Amniotic epithelial cell (primary cell): ENCODE measurements at regions not wholly inside any gene's neighbourhood (a gene's known extent, or its start where the extent isn't known, plus 50 kb on each side); places are given as distances from the start of the nearest gene placed in this dataset.

Experiments
- DNase-seq: peaks from one replicate; pipeline ENCODE4 v3.0.0-alpha.2; 2010; ENCODE audit warnings: low read depth

DNA sequence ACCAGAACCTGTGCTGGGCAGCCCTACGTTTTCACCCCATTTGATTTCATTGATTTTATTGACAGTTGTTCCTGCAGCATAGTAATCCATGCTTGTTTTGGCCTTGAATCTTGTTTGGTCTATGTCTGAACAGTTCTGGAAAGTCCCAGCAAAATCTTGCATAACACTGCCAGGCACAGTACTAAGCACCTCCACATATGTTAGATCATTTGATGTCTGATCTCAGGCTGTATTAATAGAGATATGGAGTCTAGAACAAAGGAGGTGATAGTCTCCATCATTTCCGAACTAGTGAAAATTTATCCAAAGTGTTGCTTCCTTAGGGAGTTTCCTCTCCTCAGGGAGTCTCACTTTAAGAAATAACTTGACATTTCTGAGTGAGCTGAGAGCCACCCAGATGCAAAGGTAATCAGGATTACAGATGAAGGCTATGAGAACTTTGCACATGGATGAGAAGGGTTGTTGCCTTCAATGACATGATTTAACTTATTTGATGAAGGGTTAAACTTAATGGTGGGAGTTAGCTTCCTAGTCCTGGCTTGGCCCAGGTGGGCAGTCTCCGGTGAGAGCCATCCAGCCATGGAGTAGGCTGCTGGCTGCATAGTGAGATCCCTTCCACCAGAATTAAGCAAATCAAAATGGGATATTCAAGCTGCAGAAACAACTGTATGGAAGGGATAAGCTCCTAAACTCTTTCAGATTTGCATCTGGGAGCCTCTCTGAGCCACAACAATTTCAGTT is 173.8 kb upstream of the MVB12B start:
- DNase-seq, result no peak

DNA sequence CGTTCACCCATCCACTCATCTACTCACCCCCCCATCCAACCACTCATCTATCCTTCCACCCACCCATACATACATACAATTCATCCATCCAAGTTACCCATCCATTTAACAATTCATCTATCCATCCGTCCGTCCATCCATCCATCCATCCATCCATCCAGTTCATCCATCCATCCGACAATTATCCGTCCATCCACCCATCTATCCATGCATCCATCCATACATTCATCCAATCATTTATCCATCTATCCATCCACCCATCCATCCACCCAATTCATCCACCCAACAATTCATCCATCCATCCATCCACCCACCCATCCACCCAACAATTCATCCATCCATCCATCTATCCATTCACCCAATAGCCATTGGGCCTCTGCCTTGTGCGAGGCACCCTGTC is 173.2 kb upstream of the MVB12B start:
- no peak for DNase-seq

DNA sequence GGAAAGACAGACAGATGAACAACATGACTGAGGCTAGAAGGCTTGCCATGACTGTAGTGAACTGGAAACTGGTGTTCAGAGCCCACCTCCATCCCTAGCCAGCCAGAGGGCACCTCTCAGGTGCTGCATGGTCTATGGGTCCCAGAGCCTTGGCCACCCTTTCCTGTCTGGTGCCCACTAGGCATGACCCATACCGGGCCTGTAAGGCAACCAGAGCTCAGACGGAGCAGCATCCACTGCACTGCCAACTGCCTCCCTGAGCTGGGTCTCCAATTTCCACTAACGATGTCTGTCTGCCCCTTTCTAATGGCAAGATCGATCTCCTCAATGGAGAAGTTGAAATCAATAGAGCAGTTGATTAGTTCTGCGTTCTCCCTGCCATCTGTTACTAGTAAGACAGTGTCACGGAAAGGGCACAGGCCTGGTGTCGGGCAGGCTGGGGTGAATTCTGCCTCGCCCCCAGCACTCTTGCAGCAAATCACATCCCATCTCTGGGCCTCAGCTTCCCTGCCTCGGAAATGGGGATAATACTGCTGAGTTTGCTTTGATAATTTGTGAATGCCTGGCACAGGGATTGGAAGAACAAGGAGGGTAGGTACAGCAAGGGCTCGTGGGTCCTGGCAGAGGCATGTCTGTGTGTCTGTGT is 172.3 kb upstream of the MVB12B start:
- DNase-seq, result no peak

DNA sequence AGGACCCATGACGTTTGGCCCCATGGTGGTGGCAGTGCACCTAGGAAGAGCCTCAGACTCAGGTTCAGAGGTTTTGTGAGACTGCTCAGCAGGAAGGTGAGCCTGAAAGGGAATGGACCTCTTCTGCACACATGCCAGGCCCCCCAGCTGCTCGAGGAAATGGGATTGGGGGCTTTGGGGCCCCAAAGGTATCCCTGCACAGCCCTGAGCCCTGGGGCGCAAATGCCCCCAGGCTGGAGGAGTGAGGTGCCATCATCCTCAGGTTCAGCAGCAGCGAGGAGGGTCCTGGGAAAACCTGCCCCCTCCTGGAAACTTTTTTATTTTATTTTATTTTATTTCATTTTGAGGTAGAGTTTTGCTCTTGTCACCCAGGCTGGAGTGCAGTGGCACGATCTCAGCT is 171.8 kb upstream of the MVB12B start:
- no peak for DNase-seq

DNA sequence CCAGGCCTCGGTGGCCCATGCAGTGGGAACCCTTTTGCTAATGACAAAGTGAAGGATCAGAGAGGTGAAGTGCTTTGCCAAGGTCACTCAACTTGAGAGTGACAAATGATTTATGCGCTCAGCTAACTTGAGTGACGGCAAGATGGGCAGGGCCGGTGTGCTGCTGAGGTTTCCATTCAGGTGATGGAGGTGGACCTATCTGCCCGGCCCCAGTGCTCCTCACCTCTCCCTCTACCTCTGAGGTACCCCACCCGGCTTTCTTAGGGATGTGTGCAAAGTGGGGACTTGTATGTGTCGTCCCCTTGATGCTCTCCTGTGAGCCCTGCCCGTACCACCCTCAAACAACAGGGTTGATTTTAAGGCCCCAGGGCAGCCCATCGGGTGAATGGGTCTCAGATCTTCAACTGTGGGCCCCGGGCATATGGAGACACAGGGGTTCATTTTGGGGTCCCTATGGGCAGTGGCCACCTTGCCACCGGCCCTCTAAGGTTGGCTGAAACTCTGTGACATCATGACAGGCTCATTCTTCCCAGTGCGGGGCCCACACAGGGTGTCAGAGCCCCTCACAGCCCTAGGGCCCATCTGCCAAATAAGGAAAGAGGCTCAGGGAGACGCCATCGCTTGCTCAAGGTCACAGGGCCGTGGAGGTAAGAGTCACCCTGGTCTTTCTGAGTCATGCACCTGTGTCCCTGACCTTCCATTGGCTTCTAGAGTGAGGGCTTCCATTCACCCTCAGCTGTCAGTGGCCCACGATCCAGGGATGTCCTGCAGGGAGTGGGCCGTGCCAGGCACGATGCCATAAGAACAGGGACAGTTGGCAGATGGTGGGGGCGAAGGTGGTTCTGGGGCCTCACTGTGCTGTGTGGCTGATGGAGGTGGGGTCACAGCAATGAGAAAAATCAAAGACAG is 170.6 kb upstream of the MVB12B start:
- DNase-seq, result no peak

DNA sequence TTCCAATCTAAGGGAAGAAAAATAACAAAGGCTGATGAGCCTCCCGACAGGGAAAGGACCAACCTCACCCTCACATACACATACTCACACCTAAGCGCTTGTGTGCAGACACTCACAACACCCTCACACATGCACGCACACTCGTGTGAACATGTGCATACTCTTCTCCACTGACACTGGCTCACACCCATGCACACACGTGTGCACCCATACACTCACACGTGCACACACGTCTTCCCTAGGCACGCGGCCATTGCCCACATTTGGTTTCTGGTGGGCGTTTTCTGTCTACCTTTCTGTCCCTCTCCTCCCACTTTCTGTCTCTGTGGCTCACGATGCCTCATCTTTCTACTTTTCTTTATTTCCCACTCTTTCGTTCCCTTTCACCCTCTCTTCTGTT is 169.7 kb upstream of the MVB12B start:
- no peak for DNase-seq

DNA sequence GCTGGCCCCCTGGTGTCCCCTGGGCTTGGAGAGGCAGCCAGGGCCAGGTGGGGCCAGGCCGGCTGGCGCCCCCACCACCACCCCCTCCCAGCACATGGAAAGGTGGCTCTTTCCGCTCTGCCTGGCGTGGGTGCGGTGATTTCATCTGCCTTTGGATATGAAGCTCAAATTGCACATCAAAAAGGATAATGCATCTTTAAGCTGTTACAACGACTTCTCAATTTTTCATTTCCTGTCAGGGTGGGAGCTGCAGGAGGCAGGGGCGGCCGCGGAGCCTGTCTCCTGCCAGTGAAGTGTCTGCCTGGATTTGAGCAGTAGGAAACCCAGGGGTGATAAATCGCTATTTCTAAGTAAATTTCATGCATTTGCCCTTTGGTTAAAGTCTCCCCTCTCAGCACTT is 169.2 kb upstream of the MVB12B start:
- no peak for DNase-seq

DNA sequence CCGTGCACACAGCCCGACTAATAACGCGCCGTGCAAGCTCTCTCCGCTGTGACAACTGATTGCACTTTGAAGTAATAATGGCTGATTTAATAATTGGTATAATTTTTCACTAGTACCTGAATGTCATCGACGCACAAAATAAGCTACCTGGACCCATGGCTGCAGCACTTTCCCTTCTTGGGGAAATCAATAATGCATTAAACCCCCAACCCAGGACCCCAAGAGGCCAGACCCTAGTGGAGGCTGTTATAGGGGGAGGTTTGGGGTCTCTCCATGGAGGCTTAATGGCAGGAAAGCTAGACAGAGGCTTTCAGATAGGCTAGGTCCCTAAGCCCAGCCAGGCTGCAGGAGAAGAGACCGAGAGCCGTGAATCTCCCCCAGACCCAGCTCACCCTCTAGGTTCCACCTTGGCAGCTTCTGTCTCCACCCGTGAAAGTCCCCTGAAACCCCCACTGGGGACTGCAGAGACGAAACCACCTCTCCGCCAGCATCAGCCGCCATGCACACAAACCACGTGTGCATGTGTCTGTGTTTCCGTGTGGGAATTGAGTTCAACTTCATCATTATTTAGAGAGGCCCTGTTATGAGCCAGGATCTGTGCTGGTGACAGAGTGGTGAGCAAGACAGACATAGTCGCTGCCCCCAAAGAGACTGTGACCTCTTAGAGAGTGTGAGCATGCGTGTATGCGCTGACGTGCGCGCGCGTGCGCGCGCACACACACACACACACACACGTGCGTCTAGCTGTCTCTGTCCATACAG is 168.6 kb upstream of the MVB12B start:
- DNase-seq, result no peak

DNA sequence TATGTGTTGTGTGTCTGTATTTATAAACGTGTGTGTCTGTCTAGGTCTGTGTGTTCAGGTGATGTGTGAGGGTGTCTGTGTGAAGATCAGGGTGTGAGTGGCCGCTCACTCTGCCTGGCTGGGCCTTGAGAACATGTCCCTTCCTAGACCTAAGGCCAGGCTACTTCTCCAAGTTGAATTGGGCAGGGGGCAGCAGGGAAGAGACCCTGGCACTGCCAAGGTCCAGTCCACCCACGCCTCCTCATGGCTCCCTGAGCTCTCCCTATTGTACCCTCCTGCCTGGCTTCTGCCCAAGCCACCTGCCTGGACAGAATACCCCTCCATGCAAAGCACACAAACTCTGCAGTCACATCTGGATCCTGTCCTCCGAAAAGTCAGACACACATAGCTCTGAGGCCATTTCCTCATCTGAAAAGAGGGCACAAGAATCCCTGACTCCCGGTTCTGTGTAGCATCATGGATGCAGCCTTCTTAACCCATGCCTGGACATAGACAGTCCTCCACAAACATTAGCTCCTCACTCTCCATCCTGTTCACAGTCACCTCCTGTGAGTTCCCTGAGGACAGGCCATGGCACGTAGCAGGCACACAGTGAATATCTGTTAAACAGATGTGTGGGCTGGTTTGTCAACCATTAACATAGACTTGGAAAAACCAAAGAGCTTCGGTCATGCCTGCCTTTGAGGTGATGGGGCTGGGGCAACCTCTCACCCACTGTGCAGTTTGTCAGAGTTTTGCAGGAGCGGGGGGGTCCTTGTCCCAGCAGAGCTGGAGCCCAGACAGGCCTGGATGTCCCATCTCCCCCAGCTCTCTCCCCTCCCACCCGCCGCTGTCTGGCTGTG is 167.8 kb upstream of the MVB12B start:
- no peak for DNase-seq

DNA sequence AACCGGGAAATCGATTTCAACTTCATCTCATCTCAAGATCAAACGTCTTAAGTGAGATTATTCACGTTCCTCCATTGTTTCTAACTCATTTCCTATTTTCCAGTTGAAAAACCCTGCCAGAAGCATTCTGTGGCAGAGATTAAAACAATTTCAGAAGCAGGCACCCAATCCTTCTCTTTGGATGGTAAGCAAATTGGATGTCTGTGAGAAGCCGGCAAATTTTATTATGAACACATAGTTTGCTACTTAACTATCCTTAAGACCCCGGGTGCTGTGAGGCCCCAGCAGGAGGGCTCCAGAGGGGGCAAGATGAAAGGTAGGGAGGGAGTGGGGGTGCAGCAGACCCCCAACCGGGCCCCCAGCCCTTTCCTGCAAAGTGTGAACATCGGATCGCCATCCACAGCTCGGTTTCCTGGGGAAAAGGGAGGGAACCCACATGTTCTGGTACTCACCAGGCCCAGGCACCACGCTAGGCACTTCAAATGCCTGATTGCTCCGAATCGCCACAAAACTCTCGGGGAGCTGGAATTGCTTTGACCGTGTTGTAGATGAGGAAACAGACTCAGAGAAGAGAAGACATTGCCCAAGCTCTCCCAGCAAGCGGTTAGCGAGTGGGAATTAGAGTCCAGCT is 167.1 kb upstream of the MVB12B start:
- no peak for DNase-seq

DNA sequence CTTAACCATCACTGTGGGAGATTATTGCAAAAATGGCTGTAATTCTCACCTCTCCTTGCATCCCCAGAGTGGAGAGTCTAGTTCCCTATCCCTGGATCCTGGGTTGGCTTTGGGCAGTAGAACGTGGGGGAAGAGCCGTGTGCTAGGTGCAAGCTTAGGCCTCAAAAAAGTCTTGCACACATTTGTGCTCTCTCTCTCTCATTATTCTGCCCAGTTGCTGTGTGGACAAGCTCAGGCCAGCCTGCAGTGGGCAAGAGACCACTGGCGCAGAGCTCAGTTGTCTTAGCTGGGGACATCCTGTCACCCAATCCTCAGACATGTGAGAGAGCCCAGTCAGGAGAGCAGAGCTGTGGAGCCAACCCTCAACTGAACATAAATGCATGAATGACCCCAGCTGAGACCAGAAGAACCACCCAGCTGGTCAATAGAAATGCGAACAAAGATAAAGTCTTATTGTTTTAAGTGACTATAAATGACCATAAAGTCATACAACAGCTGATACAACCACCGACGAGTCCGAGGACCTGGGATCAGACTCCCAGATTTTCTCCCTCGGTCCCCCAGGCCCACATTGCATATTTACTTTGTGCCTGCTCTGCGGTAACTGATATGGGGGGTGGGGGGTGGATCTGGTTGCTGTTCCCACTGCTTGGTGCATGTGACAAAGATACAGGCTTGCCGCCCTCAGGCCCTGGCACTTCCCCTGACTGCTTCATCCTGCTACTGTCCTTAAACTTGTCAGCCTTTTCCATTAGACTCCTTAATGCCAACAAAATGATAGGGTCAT is 166.4 kb upstream of the MVB12B start:
- no peak for DNase-seq

DNA sequence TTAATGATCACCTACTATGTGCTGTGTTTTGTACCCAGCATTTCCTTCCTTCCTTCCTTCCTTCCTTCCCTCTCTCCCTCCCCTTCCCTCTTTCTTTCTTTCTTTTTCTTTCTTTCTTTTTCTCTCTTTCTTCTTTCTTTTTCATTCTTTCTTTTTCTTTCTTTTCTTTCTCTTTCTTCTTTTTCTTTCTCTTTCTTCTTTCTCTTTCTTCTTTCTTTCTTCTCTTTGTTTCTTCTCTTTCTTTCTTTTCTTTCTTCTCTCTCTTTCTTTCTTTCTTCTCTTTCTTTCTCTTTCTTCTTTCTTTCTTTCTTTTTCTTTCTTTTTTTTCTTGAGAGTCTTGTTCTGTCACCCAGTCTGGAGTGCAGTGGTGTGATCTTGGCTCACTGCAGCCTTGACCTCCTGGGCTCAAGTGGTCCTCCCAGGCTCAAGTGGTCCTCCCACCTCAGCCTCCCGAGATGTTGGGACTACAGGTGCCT is 165.7 kb upstream of the MVB12B start:
- no peak for DNase-seq

DNA sequence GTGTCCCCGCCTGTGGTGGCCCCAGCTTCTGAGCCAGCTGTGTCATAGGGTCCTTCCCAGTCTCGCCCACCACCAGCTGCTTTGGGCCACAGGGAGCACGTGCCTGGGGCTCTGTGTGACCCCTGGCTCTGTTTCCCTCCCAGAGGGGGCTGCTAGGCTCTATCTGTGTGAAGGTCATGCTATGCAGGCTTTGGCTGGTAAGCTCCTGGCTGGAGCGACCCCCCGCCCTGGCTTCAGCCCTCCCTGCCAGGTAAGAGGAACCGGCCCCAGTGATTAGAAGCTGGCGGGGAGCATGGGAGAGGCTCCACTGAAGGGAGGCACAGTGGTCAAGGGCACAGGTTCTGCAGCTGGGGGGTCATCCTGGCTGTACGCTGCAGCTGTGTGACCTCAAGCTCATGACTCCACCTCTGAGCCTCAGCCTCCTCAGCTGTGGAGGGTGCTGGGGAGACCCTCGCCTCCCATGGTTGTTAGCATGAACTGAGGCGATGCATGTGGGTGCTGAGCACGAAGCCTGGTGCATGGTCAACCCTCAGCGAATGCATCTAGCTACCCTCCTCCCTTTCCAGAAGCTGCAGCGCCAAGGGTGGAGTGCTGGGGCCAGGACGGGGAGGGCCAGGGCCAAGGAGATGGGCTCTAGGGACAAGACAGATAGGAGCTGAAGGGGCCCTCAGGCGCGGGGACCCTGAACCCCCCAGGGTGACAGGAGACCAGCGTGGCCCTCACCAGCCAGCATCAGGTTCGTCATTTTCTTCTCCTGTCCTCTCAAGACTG is 163.8 kb upstream of the MVB12B start:
- no peak for DNase-seq

DNA sequence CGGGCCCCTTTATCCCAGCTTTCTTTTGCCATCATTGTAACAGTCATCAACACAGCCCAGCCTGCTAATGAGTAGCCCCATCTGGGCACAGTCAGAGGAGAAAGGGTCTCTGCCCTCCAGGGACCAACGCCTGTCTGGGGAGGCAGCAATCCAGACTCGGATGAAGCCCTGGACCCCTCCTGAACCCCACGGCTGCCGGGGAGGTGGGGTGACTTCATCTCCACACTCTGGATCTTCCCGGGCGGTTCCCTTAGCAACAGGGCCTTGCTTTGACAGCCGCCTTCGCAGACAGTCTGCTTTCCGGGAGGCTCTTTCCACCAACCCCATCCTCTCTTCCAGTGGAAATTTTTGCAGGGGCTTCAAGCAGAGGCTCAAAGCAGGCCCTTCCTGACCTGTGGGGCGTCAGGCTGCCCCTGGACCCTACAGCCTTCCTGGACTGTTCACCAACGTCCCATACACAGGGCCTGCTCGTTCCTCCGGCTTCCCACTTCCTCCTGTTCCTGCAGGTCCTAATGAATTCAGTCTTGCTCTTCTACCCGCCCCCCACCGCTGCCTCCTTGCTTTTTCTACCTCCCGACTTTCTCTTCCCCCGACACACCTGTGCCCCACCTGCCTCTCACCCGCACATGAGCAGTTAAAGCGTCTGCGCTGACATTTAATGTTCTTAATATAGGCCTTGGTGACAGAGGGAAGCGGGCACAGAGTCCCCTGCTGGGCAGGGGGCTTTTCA is 161.7 kb upstream of the MVB12B start:
- DNase-seq, result no peak

DNA sequence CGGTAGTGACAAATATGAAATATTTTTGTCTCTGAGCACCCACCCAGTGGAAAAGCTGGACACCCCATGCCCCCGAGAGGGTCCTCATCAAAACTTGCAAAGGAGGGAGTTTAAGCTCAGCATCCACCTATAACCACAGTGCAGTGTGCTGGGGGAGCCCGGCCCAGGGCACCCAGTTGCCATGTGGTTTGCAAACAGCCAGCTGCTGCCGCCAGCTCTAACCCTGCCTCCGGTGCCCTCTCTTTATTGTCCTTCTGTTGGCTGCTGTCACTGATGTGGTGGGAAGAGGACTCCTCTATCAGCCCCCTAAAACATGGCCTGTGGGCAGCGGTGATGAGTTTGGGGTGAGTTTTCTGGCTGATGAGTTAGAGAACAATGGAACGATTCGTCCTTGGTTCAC is 160.9 kb upstream of the MVB12B start:
- no peak for DNase-seq

DNA sequence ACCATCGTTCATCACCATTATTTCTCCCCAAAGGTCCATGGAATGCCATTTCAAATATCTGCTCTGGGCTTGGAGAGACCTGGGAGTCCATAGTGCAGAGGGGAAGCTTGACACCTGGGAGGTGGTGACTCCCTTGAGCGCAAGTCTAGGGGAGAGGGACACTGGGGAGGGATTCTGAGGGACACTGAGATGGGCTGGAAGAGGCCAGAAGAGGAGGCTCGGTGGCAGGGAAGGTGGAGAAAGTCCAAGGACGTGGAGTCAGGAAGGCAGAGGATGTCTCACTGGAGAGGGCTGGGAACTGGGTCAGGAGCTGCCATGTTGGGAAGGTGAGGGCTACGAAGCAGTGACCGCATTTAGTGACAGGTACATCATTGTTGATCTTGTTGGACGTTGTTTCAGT is 160.3 kb upstream of the MVB12B start:
- no peak for DNase-seq

DNA sequence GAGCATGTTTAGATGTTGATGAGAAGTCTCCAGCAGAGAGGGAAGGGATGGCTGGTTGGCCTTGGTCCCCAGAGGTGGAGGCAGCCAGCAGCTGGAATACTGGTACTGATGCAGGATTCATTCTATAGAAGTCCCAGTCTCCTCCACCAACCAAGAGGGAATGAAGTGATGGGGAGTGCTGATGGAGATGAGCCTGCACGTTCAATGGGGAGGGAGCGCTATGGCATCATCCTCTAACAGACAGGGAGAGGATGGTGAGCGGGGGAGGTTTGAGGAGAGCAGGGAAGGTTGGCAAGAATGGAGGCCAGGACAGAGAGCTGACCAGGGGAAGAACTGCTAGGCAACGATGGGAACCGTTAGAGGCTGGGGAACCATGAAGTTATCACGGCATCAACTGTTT is 159.8 kb upstream of the MVB12B start:
- no peak for DNase-seq

DNA sequence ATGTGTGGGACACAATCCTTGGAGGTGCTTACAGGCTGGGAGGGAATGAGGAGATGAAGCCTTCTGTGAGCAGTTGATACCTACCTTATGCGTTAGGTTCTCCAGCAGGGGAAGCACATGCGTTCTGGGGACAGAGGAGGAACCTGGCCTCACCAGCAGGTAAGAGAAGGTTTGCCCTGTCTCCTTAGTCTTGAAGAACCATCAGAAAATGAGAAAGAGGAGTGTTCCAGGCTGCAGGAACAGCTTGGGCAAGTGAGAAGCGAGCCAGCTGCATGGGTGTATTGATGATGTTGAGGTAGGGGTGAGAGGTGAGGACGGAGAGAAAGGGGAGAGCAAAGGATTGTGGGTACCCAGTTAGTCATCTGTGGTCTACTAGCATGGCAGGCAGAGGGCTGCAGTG is 156.9 kb upstream of the MVB12B start:
- no peak for DNase-seq
